Right kidney (tissue), 1 donor: ENCODE measurements at regions not wholly inside any gene's neighbourhood (a gene's known extent, or its start where the extent isn't known, plus 50 kb on each side); places are given as distances from the start of the nearest gene placed in this dataset.

Source experiments
- DNase-seq: peaks from one replicate; pipeline ENCODE4 v3.0.0-alpha.2; 2016

GRCh38 chr6:10237298-10238038, 177.4 kb downstream of the TFAP2A start:
- no peak for DNase-seq

GRCh38 chr6:10235344-10235743, 179.5 kb downstream of the TFAP2A start:
- no peak for DNase-seq

GRCh38 chr6:10230531-10230930, 184.3 kb downstream of the TFAP2A start:
- DNase-seq = no peak

GRCh38 chr6:10223841-10224240, 191.0 kb downstream of the TFAP2A start:
- no peak for DNase-seq

- no peak for DNase-seq
These were observed 193.7 kb downstream of the TFAP2A start for GRCh38 chr6:10221178-10221577.

GRCh38 chr6:10219510-10219909, 195.4 kb downstream of the TFAP2A start:
- DNase-seq = no peak

GRCh38 chr6:10217111-10217510, 197.8 kb downstream of the TFAP2A start:
- no peak for DNase-seq

- no peak for DNase-seq
These were observed 199.4 kb downstream of the TFAP2A start for GRCh38 chr6:10215326-10216110.

- DNase-seq = no peak
These were observed 204.8 kb downstream of the TFAP2A start for GRCh38 chr6:10210052-10210451.

- DNase-seq = no peak
These were observed 209.0 kb downstream of the TFAP2A start for GRCh38 chr6:10205892-10206291.

- DNase-seq = no peak
These were observed 209.8 kb downstream of the TFAP2A start for GRCh38 chr6:10205120-10205519.

GRCh38 chr6:10203651-10204050, 211.2 kb downstream of the TFAP2A start:
- no peak for DNase-seq

GRCh38 chr6:10202581-10202980, 212.3 kb downstream of the TFAP2A start:
- no peak for DNase-seq

GRCh38 chr6:10201606-10202510, 213.0 kb downstream of the TFAP2A start:
- DNase-seq = no peak

- DNase-seq = no peak
These were observed 218.8 kb downstream of the TFAP2A start for GRCh38 chr6:10196090-10196489.

GRCh38 chr6:10194816-10195672, 219.8 kb downstream of the TFAP2A start:
- DNase-seq = no peak

- no peak for DNase-seq
These were observed 221.6 kb downstream of the TFAP2A start for GRCh38 chr6:10193321-10193720.

GRCh38 chr6:10190042-10190441, 224.8 kb downstream of the TFAP2A start:
- no peak for DNase-seq

- DNase-seq = peak; percentile 48
These were observed 230.3 kb downstream of the TFAP2A start for GRCh38 chr6:10184371-10185227.

GRCh38 chr6:10180138-10181074, 234.5 kb downstream of the TFAP2A start:
- DNase-seq = no peak
